GM21529 (cell line): ENCODE measurements at regions not wholly inside any gene's neighbourhood (a gene's known extent, or its start where the extent isn't known, plus 50 kb on each side); places are given as distances from the start of the nearest gene placed in this dataset.
A peak's percentile ranks its signal among the peaks of the same experiment; 100 is the strongest.
"Not testable (repeated sequence)": the region's sequence is repeated elsewhere in the genome, so short reads cannot be mapped to it uniquely, and the experiment has no call there.

Source experiments
- ATAC-seq: cut with Tn5 transposase; IDR thresholded peaks from one replicate; pipeline ENCODE4 v1.9.1; 2021; ENCODE audit not compliant: unreplicated experiment

- no peak for ATAC-seq
Measured at GRCh38 chr1:70554341-70554740, 143.3 kb downstream of the CTH start.

GRCh38 chr1:70556541-70556940 is 145.5 kb downstream of the CTH start:
- ATAC-seq = no peak

- no peak for ATAC-seq
Measured at GRCh38 chr1:70567167-70567566, 156.1 kb downstream of the CTH start.

- no peak for ATAC-seq
Measured at GRCh38 chr1:70571191-70571590, 160.1 kb downstream of the CTH start.

- ATAC-seq = no peak
Measured at GRCh38 chr1:70573317-70573843, 162.3 kb downstream of the CTH start.

- no peak for ATAC-seq
Measured at GRCh38 chr1:70581661-70582060, 170.6 kb downstream of the CTH start.

GRCh38 chr1:70583522-70583921 is 172.5 kb downstream of the CTH start:
- ATAC-seq = peak; percentile 70

- no peak for ATAC-seq
Measured at GRCh38 chr1:70586046-70586445, 175.0 kb downstream of the CTH start.

- no peak for ATAC-seq
Measured at GRCh38 chr1:70587872-70588366, 176.9 kb downstream of the CTH start.

GRCh38 chr1:70593551-70593950 is 182.5 kb downstream of the CTH start:
- ATAC-seq = not testable (repeated sequence)

GRCh38 chr1:70608815-70609214 is 197.7 kb downstream of the CTH start:
- no peak for ATAC-seq

GRCh38 chr1:70610164-70610563 is 199.1 kb downstream of the CTH start:
- not testable (repeated sequence) for ATAC-seq

GRCh38 chr1:70616946-70617345 is 205.9 kb downstream of the CTH start:
- no peak for ATAC-seq

- no peak for ATAC-seq
Measured at GRCh38 chr1:70617728-70618127, 206.7 kb downstream of the CTH start.

- ATAC-seq = no peak
Measured at GRCh38 chr1:70627910-70628309, 216.8 kb downstream of the CTH start.

- ATAC-seq = no peak
Measured at GRCh38 chr1:70628973-70629372, 217.9 kb downstream of the CTH start.

- ATAC-seq = no peak
Measured at GRCh38 chr1:70633004-70633403, 221.9 kb downstream of the CTH start.

GRCh38 chr1:70635868-70636267 is 224.8 kb downstream of the CTH start:
- no peak for ATAC-seq

- ATAC-seq = no peak
Measured at GRCh38 chr1:70641868-70642267, 230.8 kb downstream of the CTH start.

GRCh38 chr1:70656361-70656760 is 245.3 kb downstream of the CTH start:
- ATAC-seq = no peak

GRCh38 chr1:70659891-70660290 is 248.8 kb downstream of the CTH start:
- ATAC-seq = no peak

GRCh38 chr1:70666381-70667140 is 255.5 kb downstream of the CTH start:
- no peak for ATAC-seq
